Tongue (tissue), 1 donor: ENCODE measurements at regions not wholly inside any gene's neighbourhood (a gene's known extent, or its start where the extent isn't known, plus 50 kb on each side); places are given as distances from the start of the nearest gene placed in this dataset.
A peak's percentile ranks its signal among the peaks of the same experiment; 100 is the strongest.
"Not testable (repeated sequence)": the region's sequence is repeated elsewhere in the genome, so short reads cannot be mapped to it uniquely, and the experiment has no call there.

Experiments
- DNase-seq: peaks from one replicate; pipeline ENCODE4 v3.0.0-alpha.2; 2015

GRCh38 chr3:176051766-176052165, 1145.5 kb downstream of the TBL1XR1 start:
- DNase-seq: no peak

- peak; percentile 40 for DNase-seq
Observed at GRCh38 chr3:176046703-176047102, 1150.6 kb downstream of the TBL1XR1 start.

GRCh38 chr3:176041812-176042211, 1155.5 kb downstream of the TBL1XR1 start:
- DNase-seq: peak; percentile 11

- no peak for DNase-seq
Observed at GRCh38 chr3:176041185-176041584, 1156.1 kb downstream of the TBL1XR1 start.

GRCh38 chr3:176037636-176038035, 1159.6 kb downstream of the TBL1XR1 start:
- DNase-seq: no peak

- no peak for DNase-seq
Observed at GRCh38 chr3:176032043-176032442, 1165.2 kb downstream of the TBL1XR1 start.

GRCh38 chr3:176016203-176016602, 1157.1 kb downstream of the NAALADL2 start:
- not testable (repeated sequence) for DNase-seq

- DNase-seq: not testable (repeated sequence)
Observed at GRCh38 chr3:176015228-176015627, 1156.1 kb downstream of the NAALADL2 start.

- no peak for DNase-seq
Observed at GRCh38 chr3:176009256-176009655, 1150.1 kb downstream of the NAALADL2 start.

GRCh38 chr3:176005564-176005963, 1146.4 kb downstream of the NAALADL2 start:
- DNase-seq: no peak

- no peak for DNase-seq
Observed at GRCh38 chr3:175989161-175989560, 1130.0 kb downstream of the NAALADL2 start.

GRCh38 chr3:175988401-175988800, 1129.3 kb downstream of the NAALADL2 start:
- no peak for DNase-seq

- no peak for DNase-seq
Observed at GRCh38 chr3:175985781-175986180, 1126.6 kb downstream of the NAALADL2 start.

- no peak for DNase-seq
Observed at GRCh38 chr3:175983379-175983778, 1124.2 kb downstream of the NAALADL2 start.

- DNase-seq: peak; percentile 21
Observed at GRCh38 chr3:175980486-175981090, 1121.5 kb downstream of the NAALADL2 start.

GRCh38 chr3:175977968-175978752, 1119.0 kb downstream of the NAALADL2 start:
- DNase-seq: no peak

GRCh38 chr3:175969456-175969855, 1110.3 kb downstream of the NAALADL2 start:
- no peak for DNase-seq

- peak; percentile 7 for DNase-seq
Observed at GRCh38 chr3:175965036-175965435, 1105.9 kb downstream of the NAALADL2 start.

- no peak for DNase-seq
Observed at GRCh38 chr3:175957427-175957826, 1098.3 kb downstream of the NAALADL2 start.

- no peak for DNase-seq
Observed at GRCh38 chr3:175956964-175957363, 1097.8 kb downstream of the NAALADL2 start.

- DNase-seq: no peak
Observed at GRCh38 chr3:175951047-175951694, 1092.0 kb downstream of the NAALADL2 start.

GRCh38 chr3:175948041-175948440, 1088.9 kb downstream of the NAALADL2 start:
- DNase-seq: no peak

GRCh38 chr3:175941352-175941751, 1082.2 kb downstream of the NAALADL2 start:
- no peak for DNase-seq
